ENCODE measurements at regions not wholly inside any gene's neighbourhood (a gene's known extent, or its start where the extent isn't known, plus 50 kb on each side); places are given as distances from the start of the nearest gene placed in this dataset.

- no peaks in the 10 kb centered on the region for H3K79me2 ChIP-seq
- H2AFZ ChIP-seq = no peak overlapping the region
- no peaks in the 10 kb centered on the region for H3K36me3 ChIP-seq (replicated peaks; ENCODE audit: insufficient read depth, low read depth)
- H3K9me3 ChIP-seq (ENCODE audit: low read depth) = no peaks in the 10 kb centered on the region
- no peaks in the 10 kb centered on the region for H4K20me1 ChIP-seq (ENCODE audit: insufficient read depth, poor library complexity, severe bottlenecking)
- H3K4me3 ChIP-seq = no peak overlapping the region
- no peak for DNase-seq (ENCODE audit: low spot score)
- no peak overlapping the region for H3K27ac ChIP-seq
- 91% methylated on average over 3 of the region's 3 CpGs for WGBS (ENCODE audit: low lambda C conversion rate, missing lambda C conversion rate)
- H3K4me2 ChIP-seq = no peak overlapping the region
- no peaks in the 10 kb centered on the region for H3K27me3 ChIP-seq
- no peak for TF ChIP-seq EZH2 (IDR thresholded peaks at IDR 0.05; ENCODE audit: borderline replicate concordance)
- no peaks in the 10 kb centered on the region for H3K9me2 ChIP-seq (replicated peaks; ENCODE audit: insufficient read depth)
- no peaks in the 10 kb centered on the region for H3K4me1 ChIP-seq (ENCODE audit: insufficient read depth)
These were observed 70.0 kb upstream of the TNFSF4 start for GRCh38 chr1:173276922-173277800.

GRCh38 chr1:173280899-173281660 is 73.9 kb upstream of the TNFSF4 start:
- Histone ChIP-seq H3K9me3 (ENCODE audit: low read depth) (no peaks in the 10 kb centered on the region), H3K4me3 (no peak overlapping the region), H3K79me2 (no peaks in the 10 kb centered on the region), H3K4me2 (no peak overlapping the region), H3K4me1 (ENCODE audit: insufficient read depth) (no peaks in the 10 kb centered on the region), H2AFZ (no peak overlapping the region), H3K9me2 (replicated peaks; ENCODE audit: insufficient read depth) (no peaks in the 10 kb centered on the region), H3K27ac (no peak overlapping the region), H3K27me3 (no peaks in the 10 kb centered on the region), H4K20me1 (ENCODE audit: insufficient read depth, poor library complexity, severe bottlenecking) (no peaks in the 10 kb centered on the region), H3K36me3 (replicated peaks; ENCODE audit: insufficient read depth, low read depth) (no peaks in the 10 kb centered on the region)
- DNase-seq (ENCODE audit: low spot score) = no peak
- 92% methylated on average over 7 of the region's 7 CpGs for WGBS (ENCODE audit: low lambda C conversion rate, missing lambda C conversion rate)
- no peak for TF ChIP-seq CTCF (IDR thresholded peaks at IDR 0.05; ENCODE audit: poor library complexity)
- TF ChIP-seq EZH2phosphoT487 (IDR thresholded peaks at IDR 0.05; ENCODE audit: low read depth, severe bottlenecking, unreplicated experiment) = no peak

GRCh38 chr1:173285048-173285447 is 77.9 kb upstream of the TNFSF4 start:
- Histone ChIP-seq H2AFZ (no peak overlapping the region), H3K4me2 (no peak overlapping the region), H3K4me3 (no peak overlapping the region), H4K20me1 (ENCODE audit: insufficient read depth, poor library complexity, severe bottlenecking) (no peaks in the 10 kb centered on the region), H3K27me3 (no peaks in the 10 kb centered on the region), H3K4me1 (ENCODE audit: insufficient read depth) (no peaks in the 10 kb centered on the region), H3K27ac (no peak overlapping the region), H3K36me3 (replicated peaks; ENCODE audit: insufficient read depth, low read depth) (no peaks in the 10 kb centered on the region), H3K9me2 (replicated peaks; ENCODE audit: insufficient read depth) (no peaks in the 10 kb centered on the region), H3K9me3 (ENCODE audit: low read depth) (no peaks in the 10 kb centered on the region), H3K79me2 (no peaks in the 10 kb centered on the region)
- 96% methylated on average over 3 of the region's 3 CpGs for WGBS (ENCODE audit: low lambda C conversion rate, missing lambda C conversion rate)
- DNase-seq (ENCODE audit: low spot score) = no peak
- TF ChIP-seq EZH2phosphoT487 (IDR thresholded peaks at IDR 0.05; ENCODE audit: low read depth, severe bottlenecking, unreplicated experiment) = no peak
- no peak for TF ChIP-seq CTCF (IDR thresholded peaks at IDR 0.05; ENCODE audit: poor library complexity)
- TF ChIP-seq EZH2 (IDR thresholded peaks at IDR 0.05; ENCODE audit: borderline replicate concordance) = no peak

- H3K4me3 ChIP-seq = no peak overlapping the region
- WGBS (ENCODE audit: low lambda C conversion rate, missing lambda C conversion rate) = 85% methylated on average over 1 of the region's 1 CpG
- H3K4me2 ChIP-seq = no peak overlapping the region
- no peaks in the 10 kb centered on the region for H3K4me1 ChIP-seq (ENCODE audit: insufficient read depth)
- no peaks in the 10 kb centered on the region for H3K27me3 ChIP-seq
- no peaks in the 10 kb centered on the region for H4K20me1 ChIP-seq (ENCODE audit: insufficient read depth, poor library complexity, severe bottlenecking)
- no peak for TF ChIP-seq EZH2 (IDR thresholded peaks at IDR 0.05; ENCODE audit: borderline replicate concordance)
- TF ChIP-seq CTCF (IDR thresholded peaks at IDR 0.05; ENCODE audit: poor library complexity) = no peak
- TF ChIP-seq EZH2phosphoT487 (IDR thresholded peaks at IDR 0.05; ENCODE audit: low read depth, severe bottlenecking, unreplicated experiment) = no peak
- H2AFZ ChIP-seq = no peak overlapping the region
- no peak overlapping the region for H3K27ac ChIP-seq
- H3K9me2 ChIP-seq (replicated peaks; ENCODE audit: insufficient read depth) = no peaks in the 10 kb centered on the region
- no peaks in the 10 kb centered on the region for H3K36me3 ChIP-seq (replicated peaks; ENCODE audit: insufficient read depth, low read depth)
- H3K9me3 ChIP-seq (ENCODE audit: low read depth) = no peaks in the 10 kb centered on the region
- no peaks in the 10 kb centered on the region for H3K79me2 ChIP-seq
- no peak for DNase-seq (ENCODE audit: low spot score)
These were observed 80.7 kb upstream of the TNFSF4 start for GRCh38 chr1:173287785-173288184.
